IPS DF 19.7 (cell line): ENCODE measurements at regions not wholly inside any gene's neighbourhood (a gene's known extent, or its start where the extent isn't known, plus 50 kb on each side); places are given as distances from the start of the nearest gene placed in this dataset.
"Not testable (repeated sequence)": the region's sequence is repeated elsewhere in the genome, so short reads cannot be mapped to it uniquely, and the experiment has no call there.

ENCODE experiments used
- DNase-seq: peaks from one replicate; pipeline ENCODE4 v3.0.0-alpha.2; 2013; ENCODE audit warnings: low read depth, low spot score

- DNase-seq, result not testable (repeated sequence)
Measured at GRCh38 chr1:244156617-244157016, 105.5 kb downstream of the ZBTB18 start.

- DNase-seq, result no peak
Measured at GRCh38 chr1:244157731-244158438, 106.8 kb downstream of the ZBTB18 start.

- DNase-seq, result no peak
Measured at GRCh38 chr1:244159646-244160045, 108.6 kb downstream of the ZBTB18 start.

- no peak for DNase-seq
Measured at GRCh38 chr1:244160455-244161235, 109.6 kb downstream of the ZBTB18 start.

GRCh38 chr1:244161236-244161510, 110.1 kb downstream of the ZBTB18 start:
- DNase-seq, result no peak

- DNase-seq, result no peak
Measured at GRCh38 chr1:244162786-244163530, 111.9 kb downstream of the ZBTB18 start.

GRCh38 chr1:244163861-244164510, 112.9 kb downstream of the ZBTB18 start:
- DNase-seq, result peak; percentile 78

- DNase-seq, result no peak
Measured at GRCh38 chr1:244164511-244164890, 113.4 kb downstream of the ZBTB18 start.

GRCh38 chr1:244165021-244165420, 113.9 kb downstream of the ZBTB18 start:
- DNase-seq, result no peak

- DNase-seq, result no peak
Measured at GRCh38 chr1:244165701-244166100, 114.6 kb downstream of the ZBTB18 start.

GRCh38 chr1:244171241-244171985, 120.3 kb downstream of the ZBTB18 start:
- no peak for DNase-seq

- no peak for DNase-seq
Measured at GRCh38 chr1:244173240-244173639, 122.2 kb downstream of the ZBTB18 start.

GRCh38 chr1:244173769-244174168, 122.7 kb downstream of the ZBTB18 start:
- no peak for DNase-seq

GRCh38 chr1:244174922-244175521, 123.9 kb downstream of the ZBTB18 start:
- no peak for DNase-seq

- DNase-seq, result no peak
Measured at GRCh38 chr1:244176201-244176600, 125.1 kb downstream of the ZBTB18 start.

- DNase-seq, result no peak
Measured at GRCh38 chr1:244180256-244180655, 129.2 kb downstream of the ZBTB18 start.

GRCh38 chr1:244181867-244182266, 130.8 kb downstream of the ZBTB18 start:
- DNase-seq, result no peak

- no peak for DNase-seq
Measured at GRCh38 chr1:244183037-244183436, 132.0 kb downstream of the ZBTB18 start.

GRCh38 chr1:244186372-244186771, 135.3 kb downstream of the ZBTB18 start:
- no peak for DNase-seq

- DNase-seq, result no peak
Measured at GRCh38 chr1:244187310-244187709, 136.2 kb downstream of the ZBTB18 start.

GRCh38 chr1:244191581-244191980, 140.5 kb downstream of the ZBTB18 start:
- no peak for DNase-seq
